GM23338 (cell line): ENCODE measurements at regions not wholly inside any gene's neighbourhood (a gene's known extent, or its start where the extent isn't known, plus 50 kb on each side); places are given as distances from the start of the nearest gene placed in this dataset.

Experiments used
- ATAC-seq: fragments of 200-7000 bp; cut with Tn5 transposase; 3 replicates; pipeline ENCODE4 v1.9.1; 2020
- DNase-seq: peaks from one replicate; pipeline ENCODE4 v3.0.0-alpha.2; 2015; ENCODE audit warnings: low spot score
- H2AFZ ChIP-seq: fragments of 200-600 bp; sonication (generic); 2 replicates; pipeline ENCODE4 v1.8.0; 2016; ENCODE audit warnings: antibody characterized with exemption, mild to moderate bottlenecking, moderate library complexity
- H3F3A ChIP-seq: fragments of 200-600 bp; sonication (generic); replicated peaks from 2 replicates; pipeline ENCODE4 v1.8.0; 2017; ENCODE audit warnings: antibody characterized with exemption, mixed run types, low read depth
- H3K27ac ChIP-seq: fragments of 200-600 bp; sonication (generic); 2 replicates; pipeline ENCODE4 v1.6.1; 2016; ENCODE audit warnings: low read depth
- H3K27me3 ChIP-seq: fragments of 200-600 bp; sonication (generic); 2 replicates; pipeline ENCODE4 v1.8.0; 2016; ENCODE audit warnings: mild to moderate bottlenecking, mixed run types, moderate library complexity; ENCODE audit not compliant: insufficient read depth
- H3K36me3 ChIP-seq: fragments of 200-600 bp; sonication (generic); 2 replicates; pipeline ENCODE4 v1.8.0; 2016; ENCODE audit warnings: mild to moderate bottlenecking; ENCODE audit not compliant: insufficient read depth
- H3K4me1 ChIP-seq: fragments of 200-600 bp; sonication (generic); 2 replicates; pipeline ENCODE4 v1.8.0; 2016; ENCODE audit warnings: mild to moderate bottlenecking, moderate library complexity; ENCODE audit not compliant: insufficient read depth
- H3K4me2 ChIP-seq: fragments of 200-600 bp; sonication (generic); 2 replicates; pipeline ENCODE4 v1.7.1; 2017; ENCODE audit warnings: mixed run types
- H3K4me3 ChIP-seq: fragments of 200-600 bp; sonication (generic); 2 replicates; pipeline ENCODE4 v1.6.1; 2016; ENCODE audit warnings: mixed run types
- H3K79me2 ChIP-seq: fragments of 200-600 bp; sonication (generic); replicated peaks from 2 replicates; pipeline ENCODE4 v1.8.0; 2017; ENCODE audit warnings: mild to moderate bottlenecking; ENCODE audit not compliant: insufficient read depth
- H3K9me2 ChIP-seq: fragments of 200-600 bp; sonication (generic); 2 replicates; pipeline ENCODE4 v1.8.0; 2017; ENCODE audit not compliant: insufficient read depth
- H4K20me1 ChIP-seq: fragments of 200-600 bp; sonication (generic); replicated peaks from 2 replicates; pipeline ENCODE4 v1.8.0; 2017; ENCODE audit warnings: mild to moderate bottlenecking; ENCODE audit not compliant: insufficient read depth
- H3K27ac Mint-ChIP-seq: 2 replicates; pipeline ENCODE4 v1.8.0; 2020; ENCODE audit warnings: inconsistent platforms, mild to moderate bottlenecking, moderate library complexity, mixed read lengths
- H3K27me3 Mint-ChIP-seq: 3 replicates; pipeline ENCODE4 v1.8.0; 2022; ENCODE audit warnings: low read depth, mild to moderate bottlenecking, moderate library complexity, mixed read lengths, inconsistent platforms; ENCODE audit not compliant: insufficient read depth, poor library complexity
- H3K36me3 Mint-ChIP-seq: 3 replicates; pipeline ENCODE4 v1.8.0; 2021; ENCODE audit warnings: low read depth, mild to moderate bottlenecking, inconsistent platforms, moderate library complexity, mixed read lengths
- H3K4me1 Mint-ChIP-seq: 3 replicates; pipeline ENCODE4 v1.8.0; 2020; ENCODE audit warnings: mild to moderate bottlenecking, inconsistent platforms, mixed read lengths
- H3K4me3 Mint-ChIP-seq: 3 replicates; pipeline ENCODE4 v1.8.0; 2021; ENCODE audit warnings: moderate library complexity, mild to moderate bottlenecking, inconsistent platforms, mixed read lengths
- H3K9me3 Mint-ChIP-seq: 3 replicates; pipeline ENCODE4 v1.8.0; 2020; ENCODE audit warnings: moderate library complexity, mild to moderate bottlenecking, inconsistent platforms, mixed read lengths
- CREB1 ChIP-seq: fragments of 250-450 bp; sonication (Bioruptor Pico); IDR thresholded peaks from 2 replicates; pipeline ENCODE4 v1.5.0; 2020; ENCODE audit warnings: low read depth, mild to moderate bottlenecking, moderate library complexity
- EZH2 ChIP-seq: fragments of 200-600 bp; sonication (generic); IDR thresholded peaks from one replicate; pipeline ENCODE4 v1.8.0; 2017; ENCODE audit warnings: antibody characterized with exemption, mild to moderate bottlenecking, low read depth; ENCODE audit not compliant: unreplicated experiment
- EZH2phosphoT487 ChIP-seq: fragments of 200-600 bp; sonication (generic); IDR thresholded peaks from one replicate; pipeline ENCODE4 v1.8.1; 2018; ENCODE audit warnings: antibody characterized with exemption; ENCODE audit not compliant: unreplicated experiment
- JUNB ChIP-seq: IDR thresholded peaks from one replicate; pipeline ENCODE4 v1.6.1; 2016; ENCODE audit warnings: antibody characterized with exemption; ENCODE audit not compliant: unreplicated experiment
- NANOG ChIP-seq: IDR thresholded peaks from 2 replicates; pipeline ENCODE4 v1.6.1; 2016; ENCODE audit warnings: antibody characterized with exemption, borderline replicate concordance
- POLR2AphosphoS5 ChIP-seq: IDR thresholded peaks from 2 replicates; pipeline ENCODE4 v1.6.1; 2016; ENCODE audit warnings: antibody characterized with exemption, low read depth
- STAT1 ChIP-seq: IDR thresholded peaks from one replicate; pipeline ENCODE4 v1.6.1; 2016; ENCODE audit warnings: antibody characterized with exemption; ENCODE audit not compliant: unreplicated experiment
- ZNF114 ChIP-seq: fragments of 250-450 bp; sonication (Bioruptor Pico); IDR thresholded peaks from 2 replicates; pipeline ENCODE4 v1.5.0; 2020; ENCODE audit warnings: mild to moderate bottlenecking, moderate library complexity
- ZNF331 ChIP-seq: fragments of 250-450 bp; sonication (Bioruptor Pico); IDR thresholded peaks from 2 replicates; pipeline ENCODE4 v1.5.0; 2020; ENCODE audit warnings: low read depth, mild to moderate bottlenecking, moderate library complexity
- TF ChIP-seq, protein P1 (sequence below), 2 experiments: fragments of 200-600 bp in 1 of 2; sonication (generic) in 1 of 2; conservative IDR thresholded peaks; 2 replicates each; pipeline versions ENCODE4 v1.5.1 to v1.6.1; 2016 to 2017; ENCODE audit warnings: antibody characterized with exemption in 2 of 2, low read depth in 2 of 2, mild to moderate bottlenecking in 2 of 2, moderate library complexity in 1 of 2
- TF ChIP-seq, protein P2 (sequence below): IDR thresholded peaks from one replicate; pipeline ENCODE4 v1.6.1; 2018; ENCODE audit warnings: antibody characterized with exemption; ENCODE audit not compliant: unreplicated experiment

DNA sequence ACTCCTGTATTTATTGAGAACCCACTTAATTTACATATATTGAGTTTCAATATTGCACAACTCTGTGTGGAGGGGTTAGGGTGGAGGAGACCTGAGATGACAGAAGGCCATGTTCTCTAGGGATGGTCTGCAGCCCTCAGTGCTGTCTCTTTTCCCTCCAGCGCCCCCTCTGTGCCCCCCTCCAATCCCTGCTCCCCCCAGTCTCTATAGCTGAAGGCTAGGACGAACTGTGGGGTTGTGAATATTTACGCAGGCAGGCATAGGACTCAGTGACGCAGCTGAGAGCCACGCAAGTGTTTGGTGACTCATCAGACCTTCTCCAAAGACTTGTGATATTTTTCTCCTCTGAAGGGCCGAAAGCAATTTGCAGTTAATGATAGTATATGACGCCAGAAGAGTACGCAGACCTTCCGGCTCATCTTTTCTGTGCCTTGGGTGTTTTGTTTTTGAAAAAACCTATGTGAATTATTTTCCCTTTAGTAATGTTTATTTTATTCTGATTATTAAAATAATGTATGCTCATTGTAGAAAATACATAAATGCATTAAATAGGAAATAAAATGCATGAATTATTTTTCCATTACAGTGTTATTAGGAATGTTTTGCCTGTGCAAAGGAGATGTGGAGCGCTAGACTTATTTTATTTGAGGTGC lies 85.3 kb downstream of the SLC25A47 start:
- no peak for ATAC-seq

DNA sequence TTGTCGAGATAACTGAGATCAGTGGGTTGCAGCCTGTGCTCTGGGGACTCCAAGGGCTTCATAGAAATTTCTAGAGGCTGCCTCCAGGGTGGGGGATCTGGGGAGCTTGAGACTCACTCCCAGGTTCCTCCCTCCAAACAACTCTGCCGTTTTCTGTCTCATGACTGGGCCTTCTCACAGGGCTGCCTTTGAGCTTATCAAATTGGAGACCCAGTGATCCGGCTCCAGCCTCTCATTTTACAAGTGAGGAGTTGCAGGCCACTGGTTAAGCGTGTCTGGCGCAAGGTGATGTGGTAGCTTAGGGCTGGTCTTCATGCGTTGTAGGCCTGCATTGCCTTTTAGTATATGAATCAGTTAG lies 85.8 kb downstream of the SLC25A47 start:
- no peaks in the 10 kb centered on the region for H3K9me3 Mint-ChIP-seq
- no peaks in the 10 kb centered on the region for H3K36me3 Mint-ChIP-seq
- no peak overlapping the region for H3K4me3 Mint-ChIP-seq
- 0 out of 2 replicates have a peak overlapping the region, but pooled peaks have one; percentile 23 for H3K27ac ChIP-seq
- H3K4me2 ChIP-seq = no peak overlapping the region
- H2AFZ ChIP-seq = no peak overlapping the region
- H3K4me3 ChIP-seq = no peak overlapping the region
- H3K4me1 Mint-ChIP-seq = peaks cover 45% of the 10 kb centered on the region
- peaks cover 3% of the 10 kb centered on the region; the same call in 1 of the 2 replicates for H3K79me2 ChIP-seq
- TF ChIP-seq EZH2 (no peak), ZNF331 (CRISPR knock-in tag) (no peak), CREB1 (CRISPR knock-in tag) (no peak), POLR2AphosphoS5 (no peak), JUNB (no peak), STAT1 (no peak), ZNF114 (CRISPR knock-in tag) (no peak)
- TF ChIP-seq, protein P1, sequence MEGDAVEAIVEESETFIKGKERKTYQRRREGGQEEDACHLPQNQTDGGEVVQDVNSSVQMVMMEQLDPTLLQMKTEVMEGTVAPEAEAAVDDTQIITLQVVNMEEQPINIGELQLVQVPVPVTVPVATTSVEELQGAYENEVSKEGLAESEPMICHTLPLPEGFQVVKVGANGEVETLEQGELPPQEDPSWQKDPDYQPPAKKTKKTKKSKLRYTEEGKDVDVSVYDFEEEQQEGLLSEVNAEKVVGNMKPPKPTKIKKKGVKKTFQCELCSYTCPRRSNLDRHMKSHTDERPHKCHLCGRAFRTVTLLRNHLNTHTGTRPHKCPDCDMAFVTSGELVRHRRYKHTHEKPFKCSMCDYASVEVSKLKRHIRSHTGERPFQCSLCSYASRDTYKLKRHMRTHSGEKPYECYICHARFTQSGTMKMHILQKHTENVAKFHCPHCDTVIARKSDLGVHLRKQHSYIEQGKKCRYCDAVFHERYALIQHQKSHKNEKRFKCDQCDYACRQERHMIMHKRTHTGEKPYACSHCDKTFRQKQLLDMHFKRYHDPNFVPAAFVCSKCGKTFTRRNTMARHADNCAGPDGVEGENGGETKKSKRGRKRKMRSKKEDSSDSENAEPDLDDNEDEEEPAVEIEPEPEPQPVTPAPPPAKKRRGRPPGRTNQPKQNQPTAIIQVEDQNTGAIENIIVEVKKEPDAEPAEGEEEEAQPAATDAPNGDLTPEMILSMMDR (conservative IDR thresholded peaks at IDR 0.05; ENCODE audit: low read depth in 2 of 2) = no peak
- TF ChIP-seq, protein P2, sequence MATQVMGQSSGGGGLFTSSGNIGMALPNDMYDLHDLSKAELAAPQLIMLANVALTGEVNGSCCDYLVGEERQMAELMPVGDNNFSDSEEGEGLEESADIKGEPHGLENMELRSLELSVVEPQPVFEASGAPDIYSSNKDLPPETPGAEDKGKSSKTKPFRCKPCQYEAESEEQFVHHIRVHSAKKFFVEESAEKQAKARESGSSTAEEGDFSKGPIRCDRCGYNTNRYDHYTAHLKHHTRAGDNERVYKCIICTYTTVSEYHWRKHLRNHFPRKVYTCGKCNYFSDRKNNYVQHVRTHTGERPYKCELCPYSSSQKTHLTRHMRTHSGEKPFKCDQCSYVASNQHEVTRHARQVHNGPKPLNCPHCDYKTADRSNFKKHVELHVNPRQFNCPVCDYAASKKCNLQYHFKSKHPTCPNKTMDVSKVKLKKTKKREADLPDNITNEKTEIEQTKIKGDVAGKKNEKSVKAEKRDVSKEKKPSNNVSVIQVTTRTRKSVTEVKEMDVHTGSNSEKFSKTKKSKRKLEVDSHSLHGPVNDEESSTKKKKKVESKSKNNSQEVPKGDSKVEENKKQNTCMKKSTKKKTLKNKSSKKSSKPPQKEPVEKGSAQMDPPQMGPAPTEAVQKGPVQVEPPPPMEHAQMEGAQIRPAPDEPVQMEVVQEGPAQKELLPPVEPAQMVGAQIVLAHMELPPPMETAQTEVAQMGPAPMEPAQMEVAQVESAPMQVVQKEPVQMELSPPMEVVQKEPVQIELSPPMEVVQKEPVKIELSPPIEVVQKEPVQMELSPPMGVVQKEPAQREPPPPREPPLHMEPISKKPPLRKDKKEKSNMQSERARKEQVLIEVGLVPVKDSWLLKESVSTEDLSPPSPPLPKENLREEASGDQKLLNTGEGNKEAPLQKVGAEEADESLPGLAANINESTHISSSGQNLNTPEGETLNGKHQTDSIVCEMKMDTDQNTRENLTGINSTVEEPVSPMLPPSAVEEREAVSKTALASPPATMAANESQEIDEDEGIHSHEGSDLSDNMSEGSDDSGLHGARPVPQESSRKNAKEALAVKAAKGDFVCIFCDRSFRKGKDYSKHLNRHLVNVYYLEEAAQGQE = no peak
- DNase-seq (no peak), ATAC-seq (no peak)
- H3K27ac Mint-ChIP-seq = no peak overlapping the region
- no peaks in the 10 kb centered on the region for H3K27me3 ChIP-seq
- peaks cover 30% of the 10 kb centered on the region for H3K4me1 ChIP-seq
- H3K36me3 ChIP-seq = no peaks in the 10 kb centered on the region
- no peaks in the 10 kb centered on the region for H4K20me1 ChIP-seq
- peaks cover 12% of the 10 kb centered on the region for H3K27me3 Mint-ChIP-seq
- H3K9me2 ChIP-seq = no peaks in the 10 kb centered on the region
- H3F3A ChIP-seq = no peaks in the 10 kb centered on the region

More for the DNA sequence above, 85.3 kb downstream of the SLC25A47 start:
- H3K4me2 ChIP-seq = no peak overlapping the region
- no peaks in the 10 kb centered on the region for H3K36me3 Mint-ChIP-seq
- H3K4me1 Mint-ChIP-seq = peaks cover 50% of the 10 kb centered on the region
- H3K36me3 ChIP-seq = no peaks in the 10 kb centered on the region
- H3K9me2 ChIP-seq = no peaks in the 10 kb centered on the region
- H2AFZ ChIP-seq = no peak overlapping the region
- H3K27ac Mint-ChIP-seq = peak overlapping the region; percentile 70; the same call in 1 of the 2 replicates
- no peak overlapping the region for H3K4me3 Mint-ChIP-seq
- H3K27me3 ChIP-seq = no peaks in the 10 kb centered on the region
- peaks cover 12% of the 10 kb centered on the region for H3K27me3 Mint-ChIP-seq
- H4K20me1 ChIP-seq = no peaks in the 10 kb centered on the region
- H3K79me2 ChIP-seq = peaks cover 3% of the 10 kb centered on the region; the same call in 1 of the 2 replicates
- no peak for DNase-seq
- H3K9me3 Mint-ChIP-seq = no peaks in the 10 kb centered on the region
- peaks cover 30% of the 10 kb centered on the region for H3K4me1 ChIP-seq
- peak overlapping the region; percentile 23; the same call in 1 of the 2 replicates for H3K27ac ChIP-seq
- H3K4me3 ChIP-seq = no peak overlapping the region
- TF ChIP-seq ZNF331 (CRISPR knock-in tag) (no peak), CREB1 (CRISPR knock-in tag) (no peak), STAT1 (no peak), NANOG (no peak), POLR2AphosphoS5 (no peak), JUNB (no peak), EZH2phosphoT487 (no peak)
- TF ChIP-seq, protein P2 = no peak
- H3F3A ChIP-seq = no peaks in the 10 kb centered on the region
